Astrocyte of the cerebellum (primary cell): ENCODE measurements at regions not wholly inside any gene's neighbourhood (a gene's known extent, or its start where the extent isn't known, plus 50 kb on each side); places are given as distances from the start of the nearest gene placed in this dataset.

ENCODE experiments used
- DNase-seq: peaks from one replicate; pipeline ENCODE4 v3.0.0-alpha.2; 2011; ENCODE audit warnings: low read depth
- H3K4me3 ChIP-seq: 2 replicates; pipeline ENCODE4 v1.5.1; 2011; ENCODE audit warnings: mild to moderate bottlenecking, low read depth, low read length, moderate library complexity
- CTCF ChIP-seq: IDR thresholded peaks from 2 replicates; pipeline ENCODE4 v1.5.1; 2012; ENCODE audit warnings: low read length, low read depth, moderate library complexity, mild to moderate bottlenecking; ENCODE audit errors: missing control alignments
- in situ Hi-C: cut with HindIII; loops from 2 replicates; pipeline ENCODE4 v1.10.0; 2017; ENCODE audit warnings: low sequenced_read_pairs

GRCh38 chr1:177891809-177892208 is 78.0 kb downstream of the SEC16B start:
- no peak for TF ChIP-seq CTCF
- H3K4me3 ChIP-seq = no peak overlapping the region
- no peak for DNase-seq
- in situ Hi-C loops = no loop called here

DNA sequence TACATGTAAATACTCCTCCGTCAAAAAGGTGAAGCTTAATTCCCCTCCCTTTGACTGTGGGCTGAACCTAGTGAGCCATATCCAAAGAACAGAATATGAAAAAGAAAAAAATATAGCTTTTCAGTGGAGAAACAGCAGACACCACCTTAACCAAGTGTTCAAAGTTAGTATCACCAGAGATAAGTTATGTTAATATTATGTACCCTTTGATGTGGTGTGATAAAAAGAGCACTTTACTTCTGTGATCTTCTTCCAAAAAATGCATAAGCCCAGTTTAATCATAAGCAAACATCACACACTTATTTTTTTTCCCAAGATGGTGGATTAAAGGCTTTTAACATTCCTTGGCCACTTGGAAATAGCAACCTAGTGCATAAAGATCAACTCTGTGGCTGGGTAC is 79.4 kb downstream of the SEC16B start:
- no peak for TF ChIP-seq CTCF

DNA sequence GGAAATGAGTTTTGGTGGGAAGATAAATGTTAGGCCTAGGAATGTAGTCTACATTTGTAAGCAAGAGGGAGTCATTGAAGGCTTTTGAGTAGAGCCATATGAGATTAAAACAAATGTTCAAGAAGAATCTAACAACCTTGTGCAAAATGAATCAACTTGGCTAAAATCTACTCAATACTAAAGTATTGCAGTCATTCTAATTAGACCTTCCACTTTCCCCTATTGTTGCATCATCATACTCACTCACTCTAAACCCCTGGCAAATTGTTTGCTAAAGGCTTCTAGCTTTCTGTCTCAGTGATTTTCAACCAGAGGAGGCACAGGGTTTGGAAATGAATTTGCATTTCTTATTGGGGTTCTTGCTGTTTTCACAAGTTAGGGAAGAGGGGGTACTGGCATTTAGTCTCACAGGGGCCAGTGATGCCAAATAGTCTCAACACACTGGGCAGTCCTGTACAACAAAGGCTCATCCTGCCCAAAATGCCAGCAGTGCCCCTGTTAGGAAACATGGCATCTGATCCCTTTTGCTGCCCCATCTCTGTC is 85.3 kb downstream of the SEC16B start:
- no peak overlapping the region for H3K4me3 ChIP-seq
- in situ Hi-C loops = no loop called here
- TF ChIP-seq CTCF = no peak
- DNase-seq = no peak

More for the DNA sequence above, 79.4 kb downstream of the SEC16B start:
- no peak overlapping the region for H3K4me3 ChIP-seq
- in situ Hi-C loops = no loop called here
- DNase-seq = no peak

DNA sequence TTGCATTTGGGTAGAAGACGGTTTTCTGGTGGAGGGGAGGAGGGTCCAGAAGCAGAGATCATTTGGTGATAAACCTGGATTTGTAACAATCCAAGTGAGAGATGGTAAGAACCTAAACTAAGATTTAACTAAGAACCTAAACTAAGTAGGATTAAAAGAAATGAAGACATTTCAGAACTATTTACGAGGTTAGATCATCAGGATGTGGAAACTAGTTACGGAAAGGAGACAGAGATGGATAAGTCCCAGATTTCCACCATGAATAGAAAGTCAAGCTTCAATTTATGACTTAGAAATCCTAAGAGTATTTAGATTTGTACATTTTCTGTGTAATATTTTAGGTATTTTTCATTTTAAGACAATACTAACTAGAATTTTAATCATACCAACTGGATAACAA is 86.3 kb downstream of the SEC16B start:
- no peak overlapping the region for H3K4me3 ChIP-seq
- TF ChIP-seq CTCF = no peak
- no peak for DNase-seq
- in situ Hi-C loops = no loop called here

- no peak overlapping the region for H3K4me3 ChIP-seq
- no peak for DNase-seq
- in situ Hi-C loops = no loop called here
- no peak for TF ChIP-seq CTCF
Observed at GRCh38 chr1:177880339-177880891, 89.4 kb downstream of the SEC16B start.

DNA sequence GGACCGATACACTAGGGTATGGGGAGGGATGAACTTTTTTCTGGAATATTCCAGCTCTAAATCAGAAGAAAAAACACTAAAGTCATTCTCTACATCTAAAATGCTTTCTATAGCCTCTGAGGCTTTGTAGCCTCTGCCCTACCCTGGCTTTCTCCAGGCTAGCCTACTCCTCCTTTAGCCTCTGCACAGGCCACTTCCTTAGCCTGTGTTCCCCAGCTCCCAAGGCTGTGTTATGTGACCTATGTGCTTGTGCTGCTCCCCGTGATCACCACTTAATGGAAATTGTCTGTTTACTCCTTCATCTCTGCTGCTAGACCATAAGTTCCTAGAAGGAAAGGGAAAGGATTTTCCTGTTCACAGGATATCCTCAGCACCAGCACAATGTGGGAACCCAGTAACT is 92.8 kb downstream of the SEC16B start:
- no peak for TF ChIP-seq CTCF
- no peak for DNase-seq
- in situ Hi-C loops = no loop called here
- no peak overlapping the region for H3K4me3 ChIP-seq
